PC-3 (cell line): ENCODE measurements at regions not wholly inside any gene's neighbourhood (a gene's known extent, or its start where the extent isn't known, plus 50 kb on each side); places are given as distances from the start of the nearest gene placed in this dataset.

Experiments
- EZH2 ChIP-seq: fragments of 300-600 bp; sonication (generic); IDR thresholded peaks from one replicate; pipeline ENCODE4 v1.6.1; 2017; ENCODE audit warnings: antibody characterized with exemption, mild to moderate bottlenecking, low read length; ENCODE audit not compliant: unreplicated experiment
- EZH2phosphoT487 ChIP-seq: fragments of 300-600 bp; sonication (generic); IDR thresholded peaks from 2 replicates; pipeline ENCODE4 v1.6.1; 2018; ENCODE audit warnings: mild to moderate bottlenecking, antibody characterized with exemption, low read length, borderline replicate concordance
- TF ChIP-seq, protein P1 (sequence below): fragments of 300-600 bp; sonication (generic); conservative IDR thresholded peaks from 2 replicates; pipeline ENCODE4 v1.5.1; 2017; ENCODE audit warnings: antibody characterized with exemption, low read depth, mild to moderate bottlenecking, low read length

DNA sequence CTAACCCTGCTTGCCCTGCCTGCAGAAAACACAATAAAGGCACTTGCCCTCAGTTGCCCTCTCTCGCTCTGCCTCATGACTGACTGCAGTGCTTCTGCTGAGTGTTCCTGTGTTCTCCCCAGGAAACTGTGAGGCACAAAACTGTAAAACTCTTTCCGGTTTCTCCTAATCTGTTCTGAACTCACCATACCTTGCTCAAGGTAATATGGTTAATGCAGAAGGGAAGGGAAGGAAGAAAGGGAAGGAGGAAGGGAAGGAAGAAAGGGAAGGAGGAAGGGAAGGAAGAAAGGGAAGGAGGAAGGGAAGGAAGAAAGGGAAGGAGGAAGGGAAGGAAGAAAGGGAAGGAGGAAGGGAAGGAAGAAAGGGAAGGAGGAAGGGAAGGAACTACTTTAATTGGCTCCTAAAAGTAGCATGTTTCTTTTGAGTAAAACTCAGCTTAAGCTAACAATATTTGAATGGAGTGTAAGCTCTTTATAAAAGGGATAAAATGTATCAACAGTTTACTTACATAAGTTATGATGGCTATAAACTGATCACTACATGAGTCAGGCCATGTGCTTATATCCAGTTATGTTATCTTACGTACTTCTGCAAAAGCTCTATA is 334.0 kb upstream of the CLEC14A start:
- TF ChIP-seq, protein P1, sequence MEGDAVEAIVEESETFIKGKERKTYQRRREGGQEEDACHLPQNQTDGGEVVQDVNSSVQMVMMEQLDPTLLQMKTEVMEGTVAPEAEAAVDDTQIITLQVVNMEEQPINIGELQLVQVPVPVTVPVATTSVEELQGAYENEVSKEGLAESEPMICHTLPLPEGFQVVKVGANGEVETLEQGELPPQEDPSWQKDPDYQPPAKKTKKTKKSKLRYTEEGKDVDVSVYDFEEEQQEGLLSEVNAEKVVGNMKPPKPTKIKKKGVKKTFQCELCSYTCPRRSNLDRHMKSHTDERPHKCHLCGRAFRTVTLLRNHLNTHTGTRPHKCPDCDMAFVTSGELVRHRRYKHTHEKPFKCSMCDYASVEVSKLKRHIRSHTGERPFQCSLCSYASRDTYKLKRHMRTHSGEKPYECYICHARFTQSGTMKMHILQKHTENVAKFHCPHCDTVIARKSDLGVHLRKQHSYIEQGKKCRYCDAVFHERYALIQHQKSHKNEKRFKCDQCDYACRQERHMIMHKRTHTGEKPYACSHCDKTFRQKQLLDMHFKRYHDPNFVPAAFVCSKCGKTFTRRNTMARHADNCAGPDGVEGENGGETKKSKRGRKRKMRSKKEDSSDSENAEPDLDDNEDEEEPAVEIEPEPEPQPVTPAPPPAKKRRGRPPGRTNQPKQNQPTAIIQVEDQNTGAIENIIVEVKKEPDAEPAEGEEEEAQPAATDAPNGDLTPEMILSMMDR: no peak
- TF ChIP-seq EZH2: no peak
- TF ChIP-seq EZH2phosphoT487: no peak
